Lung (tissue), 11 donors: ENCODE measurements at regions not wholly inside any gene's neighbourhood (a gene's known extent, or its start where the extent isn't known, plus 50 kb on each side); places are given as distances from the start of the nearest gene placed in this dataset.

Source experiments
- ATAC-seq: fragments of 200-7000 bp; cut with Tn5 transposase; one replicate; pipeline ENCODE4 v1.9.1; 2020; ENCODE audit warnings: moderate number of reproducible peaks; ENCODE audit not compliant: insufficient read depth, low FRiP score
- DNase-seq, 3 donors: peaks; one replicate each; pipeline ENCODE4 v3.0.0-alpha.2; 2013 to 2017
- H3K27ac ChIP-seq, 2 donors: one replicate each; pipeline ENCODE4 v1.5.1; 2013; ENCODE audit warnings: mild to moderate bottlenecking in 2 of 2, moderate library complexity in 2 of 2, control low read depth in 1 of 2, inconsistent platforms in 1 of 2, low read depth in 1 of 2, low read length in 1 of 2
- H3K27me3 ChIP-seq, 3 donors: one replicate each; pipeline ENCODE4 v1.5.1; 2013; ENCODE audit warnings: low read length in 2 of 3; ENCODE audit not compliant: control insufficient read depth in 3 of 3, insufficient read depth in 3 of 3
- H3K36me3 ChIP-seq, 4 donors: one replicate each; pipeline ENCODE4 v1.5.1; 2013; ENCODE audit warnings: low read length in 4 of 4, mild to moderate bottlenecking in 1 of 4, moderate library complexity in 1 of 4; ENCODE audit not compliant: control insufficient read depth in 4 of 4, insufficient read depth in 4 of 4
- H3K4me1 ChIP-seq, 5 donors: one replicate each; pipeline ENCODE4 v1.5.1; 2013; ENCODE audit warnings: low read length in 5 of 5, mild to moderate bottlenecking in 2 of 5, moderate library complexity in 1 of 5; ENCODE audit not compliant: control insufficient read depth in 5 of 5, insufficient read depth in 5 of 5
- H3K4me3 ChIP-seq: one replicate; pipeline ENCODE4 v1.5.1; 2013; ENCODE audit warnings: mild to moderate bottlenecking, control low read depth, moderate library complexity
- H3K9ac ChIP-seq, 2 donors: one replicate each; pipeline ENCODE4 v1.5.1; 2013; ENCODE audit warnings: low read length in 2 of 2, control low read depth in 1 of 2; ENCODE audit not compliant: insufficient read depth in 1 of 2
- H3K9me3 ChIP-seq, 4 donors: one replicate each; pipeline ENCODE4 v1.5.1; 2013; ENCODE audit warnings: low read length in 3 of 4, mild to moderate bottlenecking in 1 of 4, moderate library complexity in 1 of 4; ENCODE audit not compliant: control insufficient read depth in 4 of 4, insufficient read depth in 3 of 4
- CTCF ChIP-seq: IDR thresholded peaks from 2 replicates; pipeline ENCODE4 v1.5.1; 2012; ENCODE audit warnings: mild to moderate bottlenecking; ENCODE audit errors: control extremely low read depth, extremely low read depth
- WGBS, 2 donors: extraction: QIAGEN DNeasy Blood & Tissue Kit; methylation state at CpG; one replicate each; pipeline ENCODE4 v1.1.7; 2013; 5-methylcytosine and 5-hydroxymethylcytosine counted together
- donor health status: control.
- donor health status: control.
- donor health status: Bipolar disorder and iron deficiency.
- donor health status: healthy.
- donor health status: DM: yes; HTN: yes; CAD: no.

- Histone ChIP-seq H3K9ac (no peak overlapping the region), H3K9me3 (peaks cover 0 to 3% (median 2%) of the 10 kb centered on the region in 4 donors), H3K4me1 (no peaks in the 10 kb centered on the region), H3K27ac (no peak overlapping the region), H3K4me3 (no peak overlapping the region), H3K36me3 (no peaks in the 10 kb centered on the region), H3K27me3 (no peaks in the 10 kb centered on the region)
- DNase-seq (no peak), ATAC-seq (no peak)
- TF ChIP-seq CTCF = no peak
These were observed 495.4 kb downstream of the TRIB2 start for GRCh38 chr2:13212115-13212514.

- DNase-seq = no peak
- TF ChIP-seq CTCF = no peak
- no peak overlapping the region for H3K9ac ChIP-seq
- no peak overlapping the region for H3K4me3 ChIP-seq
- H3K36me3 ChIP-seq = no peaks in the 10 kb centered on the region
- no peak for ATAC-seq
- no peaks in the 10 kb centered on the region for H3K4me1 ChIP-seq
- no peaks in the 10 kb centered on the region for H3K27me3 ChIP-seq
- H3K9me3 ChIP-seq = peaks cover 0 to 3% (median 1%) of the 10 kb centered on the region in 4 donors
- no peak overlapping the region for H3K27ac ChIP-seq
These were observed 501.5 kb downstream of the TRIB2 start for GRCh38 chr2:13218205-13218604.

GRCh38 chr2:13227578-13227977 lies 510.8 kb downstream of the TRIB2 start:
- Histone ChIP-seq H3K36me3 (no peaks in the 10 kb centered on the region), H3K27me3 (no peaks in the 10 kb centered on the region), H3K9ac (no peak overlapping the region), H3K4me1 (peaks cover 0 to 6% (median 0%) of the 10 kb centered on the region in 5 donors), H3K4me3 (no peak overlapping the region), H3K9me3 (no peaks in the 10 kb centered on the region), H3K27ac (no peak overlapping the region)
- WGBS, 2 donors = 70 to 74% methylated on average over 5 of the region's 5 CpGs
- no peak for TF ChIP-seq CTCF
- DNase-seq (no peak), ATAC-seq (no peak)

- no peaks in the 10 kb centered on the region for H3K27me3 ChIP-seq
- DNase-seq (peak in 1 of 3 donors; percentile 19), ATAC-seq (no peak)
- no peak for TF ChIP-seq CTCF
- peaks cover 0 to 6% (median 0%) of the 10 kb centered on the region in 5 donors for H3K4me1 ChIP-seq
- H3K9me3 ChIP-seq = no peaks in the 10 kb centered on the region
- no peak overlapping the region for H3K9ac ChIP-seq
- H3K36me3 ChIP-seq = no peaks in the 10 kb centered on the region
- H3K4me3 ChIP-seq = no peak overlapping the region
- H3K27ac ChIP-seq = no peak overlapping the region
- 67 to 94% methylated on average over 1 of the region's 1 CpG for WGBS, 2 donors
These were observed 513.5 kb downstream of the TRIB2 start for GRCh38 chr2:13230221-13230620.
